PC-9 (cell line): ENCODE measurements at regions not wholly inside any gene's neighbourhood (a gene's known extent, or its start where the extent isn't known, plus 50 kb on each side); places are given as distances from the start of the nearest gene placed in this dataset.
"Not testable (repeated sequence)": the region's sequence is repeated elsewhere in the genome, so short reads cannot be mapped to it uniquely, and the experiment has no call there.

Experiments
- BruUV-seq: library from RNA; stranded (reverse); fragments of 400-500 nt; replicated peaks from 2 replicates; lab custom pipeline; 2021; lab: Mats Ljungman, UMichigan
- CTCF ChIA-PET: fragments of 300-600 bp; sonication (Branson Sonifier 250); formaldehyde crosslinking; loops from one replicate; lab custom pipeline; 2022; ENCODE audit warnings: antibody characterized with exemption; lab: Charles Lee
- POLR2A ChIA-PET: fragments of 300-600 bp; sonication (Branson Sonifier 250); formaldehyde crosslinking; loops from one replicate; lab custom pipeline; 2022; ENCODE audit warnings: antibody characterized with exemption; ENCODE audit not compliant: unreplicated experiment; lab: Charles Lee
- DNase-seq, 2 experiments: peaks; one replicate each; pipeline versions ENCODE4 v3.0.0 to v3.0.0-alpha.2; 2015 to 2022; ENCODE audit warnings: mixed read lengths in 1 of 2
- H2AFZ ChIP-seq: fragments of 200-600 bp; sonication (generic); 2 replicates; pipeline ENCODE4 v1.8.1; 2017; ENCODE audit warnings: antibody characterized with exemption
- H3F3A ChIP-seq: fragments of 200-600 bp; sonication (generic); 2 replicates; pipeline ENCODE4 v1.8.1; 2017; ENCODE audit warnings: antibody characterized with exemption, mild to moderate bottlenecking, low read depth; ENCODE audit not compliant: insufficient read depth
- H3K27ac ChIP-seq: fragments of 200-600 bp; sonication (generic); 2 replicates; pipeline ENCODE4 v1.6.1; 2016; ENCODE audit warnings: mixed run types
- H3K27me3 ChIP-seq: fragments of 200-600 bp; sonication (generic); 2 replicates; pipeline ENCODE4 v1.6.1; 2016; ENCODE audit warnings: low read depth, mixed run types; ENCODE audit not compliant: insufficient read depth
- H3K36me3 ChIP-seq: fragments of 200-600 bp; sonication (generic); 2 replicates; pipeline ENCODE4 v1.6.1; 2016; ENCODE audit warnings: low read depth, mixed run types
- H3K4me1 ChIP-seq: fragments of 200-600 bp; sonication (generic); replicated peaks from 2 replicates; pipeline ENCODE4 v1.6.1; 2016; ENCODE audit warnings: mixed run types; ENCODE audit not compliant: insufficient read depth
- H3K4me2 ChIP-seq: fragments of 200-600 bp; sonication (generic); 2 replicates; pipeline ENCODE4 v1.6.1; 2017; ENCODE audit warnings: mixed run types
- H3K4me3 ChIP-seq: fragments of 200-600 bp; sonication (generic); 2 replicates; pipeline ENCODE4 v1.6.1; 2016; ENCODE audit warnings: mixed run types
- H3K79me2 ChIP-seq: fragments of 200-600 bp; sonication (generic); 2 replicates; pipeline ENCODE4 v1.6.1; 2017; ENCODE audit warnings: low read depth, mixed run types
- H3K9me2 ChIP-seq: fragments of 200-600 bp; sonication (generic); 2 replicates; pipeline ENCODE4 v1.8.1; 2017; ENCODE audit warnings: mild to moderate bottlenecking; ENCODE audit not compliant: insufficient read depth
- H3K9me3 ChIP-seq: fragments of 200-600 bp; sonication (generic); 2 replicates; pipeline ENCODE4 v1.8.1; 2016; ENCODE audit warnings: low read depth; ENCODE audit not compliant: insufficient read depth
- H4K20me1 ChIP-seq: fragments of 200-600 bp; sonication (generic); 2 replicates; pipeline ENCODE4 v1.8.1; 2017; ENCODE audit not compliant: insufficient read depth
- CTCF ChIP-seq: fragments of 200-600 bp; sonication (generic); conservative IDR thresholded peaks from 2 replicates; pipeline ENCODE4 v1.6.1; 2017; ENCODE audit warnings: mixed run types, antibody characterized with exemption, mild to moderate bottlenecking, moderate library complexity
- EZH2 ChIP-seq: fragments of 200-600 bp; sonication (generic); IDR thresholded peaks from 2 replicates; pipeline ENCODE4 v1.8.0; 2017; ENCODE audit warnings: antibody characterized with exemption, low read depth
- intact Hi-C: fragments of 100-400 bp; cut with micrococcal nuclease; formaldehyde crosslinking; loops from one replicate; pipeline ENCODE4 v1.10.0; 2022; ENCODE audit not compliant: unreplicated experiment

GRCh38 chr1:224044420-224044819 is 69.5 kb upstream of the FBXO28 start:
- Histone ChIP-seq H2AFZ (no peak overlapping the region), H3K4me2 (no peak overlapping the region), H3K4me1 (no peaks in the 10 kb centered on the region), H3K27ac (no peak overlapping the region), H3K9me2 (no peaks in the 10 kb centered on the region), H3K27me3 (no peaks in the 10 kb centered on the region), H3K4me3 (no peak overlapping the region), H3K9me3 (no peaks in the 10 kb centered on the region), H4K20me1 (no peaks in the 10 kb centered on the region), H3K79me2 (no peaks in the 10 kb centered on the region), H3K36me3 (no peaks in the 10 kb centered on the region), H3F3A (no peaks in the 10 kb centered on the region)
- TF ChIP-seq EZH2 (no peak), CTCF (no peak)
- intact Hi-C loops, result no loop called here
- no TSS peak for BruUV-seq
- POLR2A ChIA-PET, result no interaction called here
- CTCF ChIA-PET, result no interaction called here
- no peak for DNase-seq

DNA sequence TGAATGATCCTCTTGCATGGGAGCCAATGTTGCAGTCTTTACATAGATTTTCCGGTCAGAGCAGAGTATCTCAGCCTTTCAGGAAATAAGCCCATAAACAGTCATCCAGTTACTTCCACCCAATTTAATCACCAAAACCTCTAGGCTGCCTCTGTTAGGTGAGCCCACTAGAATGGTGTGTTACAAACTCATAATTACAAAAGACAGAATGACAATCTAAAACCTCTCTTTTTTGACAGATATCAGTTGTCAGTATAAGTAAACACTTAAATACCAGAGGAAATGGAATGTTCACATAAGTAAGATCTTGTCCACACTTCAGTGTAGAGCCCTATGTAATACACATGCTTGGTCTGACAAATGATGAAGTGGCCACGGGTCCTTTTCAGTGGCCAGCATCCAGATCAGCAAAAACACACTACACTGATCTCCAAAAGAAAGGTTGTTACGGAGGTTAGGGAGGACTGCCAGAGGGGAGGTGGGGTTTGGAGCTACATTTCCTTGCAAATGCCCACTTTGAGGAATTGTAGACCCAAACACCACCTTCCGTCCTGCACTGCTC is 71.3 kb upstream of the FBXO28 start:
- ChIA-PET CTCF (no interaction called here), POLR2A (no interaction called here)
- intact Hi-C loops, result no loop called here

GRCh38 chr1:224041032-224041431 is 72.9 kb upstream of the FBXO28 start:
- POLR2A ChIA-PET, result no interaction called here
- no peaks in the 10 kb centered on the region for H3K36me3 ChIP-seq
- H4K20me1 ChIP-seq, result no peaks in the 10 kb centered on the region
- TF ChIP-seq EZH2 (no peak), CTCF (no peak)
- H3F3A ChIP-seq, result no peaks in the 10 kb centered on the region
- intact Hi-C loops, result no loop called here
- no peaks in the 10 kb centered on the region for H3K9me2 ChIP-seq
- H3K4me1 ChIP-seq, result no peaks in the 10 kb centered on the region
- H3K4me2 ChIP-seq, result no peak overlapping the region
- CTCF ChIA-PET, result interaction anchor here (1.1 kb wide), 1 partner anchor 10 kb away, joined by 4 read pairs; no protein-coding TSS in a partner anchor
- H3K9me3 ChIP-seq, result no peaks in the 10 kb centered on the region
- H3K27me3 ChIP-seq, result no peaks in the 10 kb centered on the region
- no peaks in the 10 kb centered on the region for H3K79me2 ChIP-seq
- no peak overlapping the region for H3K27ac ChIP-seq
- BruUV-seq, result no TSS peak
- 0 out of 2 replicates have a peak overlapping the region, but pooled peaks have one; percentile 17 for H2AFZ ChIP-seq
- no peak for DNase-seq
- no peak overlapping the region for H3K4me3 ChIP-seq

More for the DNA sequence above, 71.3 kb upstream of the FBXO28 start:
- H3K9me2 ChIP-seq, result no peaks in the 10 kb centered on the region
- no peak overlapping the region for H3K4me2 ChIP-seq
- H3F3A ChIP-seq, result no peaks in the 10 kb centered on the region
- no peaks in the 10 kb centered on the region for H3K4me1 ChIP-seq
- H3K36me3 ChIP-seq, result no peaks in the 10 kb centered on the region
- no peaks in the 10 kb centered on the region for H3K79me2 ChIP-seq
- no peaks in the 10 kb centered on the region for H4K20me1 ChIP-seq
- H3K9me3 ChIP-seq, result no peaks in the 10 kb centered on the region
- no peaks in the 10 kb centered on the region for H3K27me3 ChIP-seq
- H3K27ac ChIP-seq, result no peak overlapping the region
- BruUV-seq, result no TSS peak
- no peak overlapping the region for H2AFZ ChIP-seq
- TF ChIP-seq CTCF (no peak), EZH2 (no peak)
- H3K4me3 ChIP-seq, result no peak overlapping the region
- no peak for DNase-seq

DNA sequence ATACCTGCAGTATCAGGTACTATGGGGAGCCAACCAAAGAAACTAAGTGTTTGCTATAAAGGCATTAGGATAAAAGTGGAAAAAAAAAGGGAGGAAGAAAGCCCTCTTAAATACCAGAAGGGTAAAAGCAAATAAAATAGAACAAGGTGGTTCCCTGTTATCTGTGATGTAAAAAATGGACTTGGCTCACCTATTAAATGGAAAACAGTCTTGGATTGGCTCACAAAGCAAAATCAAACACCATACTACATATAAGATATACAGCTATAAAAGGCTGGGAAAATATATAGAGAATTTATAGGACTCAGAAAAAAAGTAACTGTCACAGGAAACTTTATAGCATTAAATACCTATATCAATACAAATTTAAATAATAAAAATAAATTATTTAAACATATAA is 73.5 kb upstream of the FBXO28 start:
- H3K9me2 ChIP-seq, H2AFZ ChIP-seq, H3K79me2 ChIP-seq, H3K36me3 ChIP-seq, H4K20me1 ChIP-seq, H3K4me2 ChIP-seq, H3K27me3 ChIP-seq, H3K9me3 ChIP-seq, intact Hi-C loops, CTCF ChIA-PET, H3K4me1 ChIP-seq, H3K4me3 ChIP-seq, POLR2A ChIA-PET, DNase-seq, H3F3A ChIP-seq, H3K27ac ChIP-seq, BruUV-seq: not testable (repeated sequence)

DNA sequence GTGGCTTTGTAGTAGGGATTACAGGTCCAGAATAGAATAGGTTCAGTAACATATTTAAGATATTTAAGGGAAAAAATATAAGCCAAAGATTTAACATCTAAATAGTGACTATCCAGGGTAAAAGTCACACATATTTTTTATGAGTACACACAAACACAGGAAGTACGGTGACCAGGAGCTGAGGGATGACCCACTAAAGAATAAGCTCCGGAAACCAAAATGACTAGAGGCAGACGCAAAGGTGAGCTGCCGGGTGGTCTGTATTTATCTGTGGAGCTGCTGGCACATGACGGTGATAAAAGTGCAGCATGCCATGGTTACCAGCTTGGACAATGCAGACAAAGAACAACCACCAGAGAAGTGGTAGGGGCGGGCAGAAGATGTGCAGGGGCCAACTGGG is 73.9 kb upstream of the FBXO28 start:
- H3K9me2 ChIP-seq, H4K20me1 ChIP-seq, POLR2A ChIA-PET, H3K36me3 ChIP-seq, intact Hi-C loops, H3K79me2 ChIP-seq, BruUV-seq, CTCF ChIA-PET, DNase-seq, H2AFZ ChIP-seq, H3K4me3 ChIP-seq, H3K4me1 ChIP-seq, H3K9me3 ChIP-seq, H3K27ac ChIP-seq, H3K27me3 ChIP-seq, H3K4me2 ChIP-seq, H3F3A ChIP-seq: not testable (repeated sequence)
